T-cell (primary cell): ENCODE measurements at regions not wholly inside any gene's neighbourhood (a gene's known extent, or its start where the extent isn't known, plus 50 kb on each side); places are given as distances from the start of the nearest gene placed in this dataset.

ENCODE experiments used
- ATAC-seq, 4 experiments: fragments of 200-7000 bp in 3 of 4; fragments of 150-1000 bp in 1 of 4; cut with Tn5 transposase; replicated peaks in 1 of 4; 1 replicate in 3 of 4; 2 replicates in 1 of 4; pipeline ENCODE4 v1.10.0; 2021; ENCODE audit warnings: moderate library complexity in 3 of 4, mild to moderate bottlenecking in 2 of 4, moderate number of reproducible peaks in 1 of 4
- CTCF ChIA-PET, 2 donors: fragments of 300-600 bp; sonication (Branson Sonifier 250); formaldehyde crosslinking; loops; one replicate each; lab custom pipeline; 2022; ENCODE audit warnings: antibody characterized with exemption in 2 of 2; lab: Charles Lee
- POLR2A ChIA-PET, 2 donors: fragments of 300-600 bp; sonication (Branson Sonifier 250); formaldehyde crosslinking; loops; one replicate each; lab custom pipeline; 2022; ENCODE audit warnings: antibody characterized with exemption in 2 of 2; lab: Charles Lee
- DNase-seq, 35 experiments: peaks; one replicate each; pipeline versions ENCODE4 v3.0.0 to v3.0.0-alpha.2; 2013 to 2023
- H3K27ac ChIP-seq: one replicate; pipeline ENCODE4 v1.5.1; 2013; ENCODE audit warnings: low read length
- H3K27me3 ChIP-seq, 2 experiments: replicated peaks in 1 of 2; 1 replicate in 1 of 2; 2 replicates in 1 of 2; pipeline versions ENCODE4 v1.6.1 to v1.7.0; 2013; ENCODE audit warnings: low read length in 1 of 2, mixed read lengths in 1 of 2; ENCODE audit not compliant: control insufficient read depth in 2 of 2, insufficient read depth in 2 of 2; ENCODE audit errors: extremely low read depth in 1 of 2
- H3K36me3 ChIP-seq, 2 donors: 1 replicate in 1 of 2; 2 replicates in 1 of 2; pipeline versions ENCODE4 v1.6.1 to v1.7.0; 2013; ENCODE audit warnings: low read length in 1 of 2; ENCODE audit not compliant: control insufficient read depth in 2 of 2, insufficient read depth in 1 of 2; ENCODE audit errors: extremely low read depth in 1 of 2
- H3K4me1 ChIP-seq, 2 experiments: 1 replicate in 1 of 2; 2 replicates in 1 of 2; pipeline versions ENCODE4 v1.6.1 to v1.7.0; 2013; ENCODE audit warnings: low read length in 2 of 2, mixed read lengths in 1 of 2; ENCODE audit not compliant: insufficient read depth in 2 of 2, control insufficient read depth in 1 of 2; ENCODE audit errors: extremely low read depth in 1 of 2
- H3K4me3 ChIP-seq, 2 donors: 1 replicate in 1 of 2; 2 replicates in 1 of 2; pipeline versions ENCODE4 v1.5.1 to v1.7.0; 2013; ENCODE audit warnings: mild to moderate bottlenecking in 2 of 2, low read length in 1 of 2, moderate library complexity in 1 of 2; ENCODE audit not compliant: control insufficient read depth in 1 of 2; ENCODE audit errors: extremely low read depth in 1 of 2
- H3K9me3 ChIP-seq: 2 replicates; pipeline ENCODE4 v1.7.0; 2013
- H3K27ac Mint-ChIP-seq, 2 donors: one replicate each; pipeline ENCODE4 v1.8.0; 2020 to 2021; ENCODE audit warnings: mild to moderate bottlenecking in 2 of 2, mixed read lengths in 2 of 2
- H3K27me3 Mint-ChIP-seq, 2 donors: one replicate each; pipeline ENCODE4 v1.8.0; 2021 to 2022; ENCODE audit warnings: mixed read lengths in 2 of 2
- H3K36me3 Mint-ChIP-seq: one replicate; pipeline ENCODE4 v1.8.0; 2021; ENCODE audit warnings: mixed read lengths
- H3K4me1 Mint-ChIP-seq, 3 donors: one replicate each; pipeline ENCODE4 v1.8.0; 2020 to 2022; ENCODE audit warnings: mixed read lengths in 3 of 3, mild to moderate bottlenecking in 1 of 3
- H3K4me3 Mint-ChIP-seq, 3 donors: one replicate each; pipeline ENCODE4 v1.8.0; 2020 to 2022; ENCODE audit warnings: mild to moderate bottlenecking in 3 of 3, mixed read lengths in 3 of 3, moderate library complexity in 3 of 3
- H3K9me3 Mint-ChIP-seq, 3 donors: one replicate each; pipeline ENCODE4 v1.8.0; 2020 to 2022; ENCODE audit warnings: mixed read lengths in 3 of 3
- WGBS: methylation state at CpG from one replicate; pipeline ENCODE4 v1.1.5; 2013; ENCODE audit warnings: missing lambda C conversion rate; ENCODE audit not compliant: insufficient coverage; 5-methylcytosine and 5-hydroxymethylcytosine counted together

DNA sequence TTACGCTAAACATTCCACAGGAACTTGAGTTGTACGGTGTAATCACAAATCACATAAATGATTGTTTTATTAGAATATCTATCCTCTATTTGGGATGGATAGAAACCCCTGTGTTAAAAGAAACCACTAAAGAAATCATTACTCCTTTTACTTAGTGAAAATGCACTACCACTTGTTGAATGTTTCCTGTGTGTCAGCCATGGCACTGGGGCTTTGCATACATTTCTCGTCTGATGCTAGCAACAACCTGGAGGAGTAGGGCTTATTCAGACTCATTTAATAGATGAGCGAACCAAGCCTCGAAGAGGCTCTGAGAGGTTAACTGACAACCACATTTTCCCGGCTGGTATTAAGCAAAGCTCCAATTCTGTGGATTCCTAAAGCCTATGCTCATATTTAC, 60.5 kb upstream of the PELI1 start:
- H3K36me3 ChIP-seq: no peaks in the 10 kb centered on the region
- no CpG with 5 or more reads among the region's 6 CpGs for WGBS
- H3K9me3 ChIP-seq: no peaks in the 10 kb centered on the region
- H3K27ac ChIP-seq: peak overlapping the region; percentile 85
- H3K4me1 ChIP-seq: peaks cover 40 to 50% of the 10 kb centered on the region in 2 experiments
- Mint-ChIP-seq H3K4me3 (peak overlapping the region; percentile 62 to 84 (median 67)), H3K27me3 (no peaks in the 10 kb centered on the region), H3K9me3 (no peaks in the 10 kb centered on the region), H3K27ac (peak overlapping the region; percentile 91 to 96), H3K4me1 (peaks cover 75 to 83% (median 82%) of the 10 kb centered on the region in 3 donors), H3K36me3 (no peaks in the 10 kb centered on the region)
- ChIA-PET CTCF (interaction anchor here in 1 of 2 donors (0.6 to 0.9 kb wide), 3 partner anchors 24 to 411 kb away, joined by 3 read pairs; no protein-coding TSS in a partner anchor), POLR2A (interaction anchor here in 1 of 2 donors (0.6 to 1.0 kb wide), 3 partner anchors 10 to 15 kb away, joined by 3 read pairs; no protein-coding TSS in a partner anchor)
- H3K4me3 ChIP-seq: no peak overlapping the region
- ATAC-seq (no peak), DNase-seq (peak in 1 of 35 experiments; percentile 46)
- H3K27me3 ChIP-seq: no peaks in the 10 kb centered on the region

- ChIA-PET POLR2A (interaction anchor here in 1 of 2 donors (0.6 to 1.0 kb wide), 2 partner anchors 9 to 13 kb away, joined by 3 read pairs; no protein-coding TSS in a partner anchor), CTCF (interaction anchor here in 1 of 2 donors (0.6 to 0.9 kb wide), 2 partner anchors 23 to 64 kb away, joined by 3 to 5 read pairs; no protein-coding TSS in a partner anchor)
These were observed 61.2 kb upstream of the PELI1 start for GRCh38 chr2:64205415-64205814.

GRCh38 chr2:64207573-64207972, 63.4 kb upstream of the PELI1 start:
- no peaks in the 10 kb centered on the region for H3K36me3 Mint-ChIP-seq
- H3K9me3 Mint-ChIP-seq: no peaks in the 10 kb centered on the region
- Histone ChIP-seq H3K4me1 (peaks cover 34 to 37% of the 10 kb centered on the region in 2 experiments), H3K9me3 (no peaks in the 10 kb centered on the region), H3K4me3 (no peak overlapping the region), H3K27ac (peak overlapping the region; percentile 44), H3K27me3 (no peaks in the 10 kb centered on the region), H3K36me3 (no peaks in the 10 kb centered on the region)
- no CpG with 5 or more reads among the region's 1 CpG for WGBS
- peak in 2 of 4 experiments; percentile 18 to 64 for ATAC-seq
- CTCF ChIA-PET: no interaction called here
- H3K27ac Mint-ChIP-seq: peak overlapping the region; percentile 78 to 89
- H3K27me3 Mint-ChIP-seq: no peaks in the 10 kb centered on the region
- H3K4me3 Mint-ChIP-seq: no peak overlapping the region
- DNase-seq: peak in 4 of 35 experiments; percentile 3 to 64 (median 24)
- POLR2A ChIA-PET: no interaction called here
- H3K4me1 Mint-ChIP-seq: peaks cover 67 to 81% (median 78%) of the 10 kb centered on the region in 3 donors

More at GRCh38 chr2:64205415-64205814, 61.2 kb upstream of the PELI1 start:
- Mint-ChIP-seq H3K9me3 (no peaks in the 10 kb centered on the region), H3K36me3 (no peaks in the 10 kb centered on the region), H3K4me3 (no peak overlapping the region), H3K27ac (peak overlapping the region; percentile 55 to 96), H3K4me1 (peaks cover 68 to 79% (median 78%) of the 10 kb centered on the region in 3 donors), H3K27me3 (no peaks in the 10 kb centered on the region)
- DNase-seq (no peak), ATAC-seq (no peak)
- WGBS: no CpG with 5 or more reads among the region's 2 CpGs
- Histone ChIP-seq H3K27me3 (no peaks in the 10 kb centered on the region), H3K9me3 (no peaks in the 10 kb centered on the region), H3K36me3 (no peaks in the 10 kb centered on the region), H3K27ac (peak overlapping the region; percentile 85), H3K4me3 (no peak overlapping the region), H3K4me1 (peaks cover 35 to 43% of the 10 kb centered on the region in 2 experiments)

DNA sequence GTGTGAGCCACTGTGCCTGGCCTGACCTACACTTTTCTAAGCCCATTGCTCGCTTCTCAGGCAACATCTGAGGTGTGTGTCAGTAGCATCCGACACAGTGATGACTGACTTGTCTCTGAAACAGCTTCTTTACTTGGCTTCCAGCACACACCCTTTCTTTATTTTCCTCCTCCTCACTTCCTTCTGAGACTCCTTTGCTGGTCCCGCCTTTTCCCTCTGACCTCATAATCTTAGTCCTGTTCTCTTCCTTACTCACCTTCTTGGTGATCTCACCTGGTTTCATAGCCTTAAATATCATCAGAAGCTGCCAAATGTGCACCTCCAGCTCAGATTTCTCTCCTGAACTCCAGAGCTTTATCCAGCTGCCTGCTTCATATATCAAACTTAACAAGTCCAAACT, 66.6 kb upstream of the PELI1 start:
- no peak for ATAC-seq
- no peak overlapping the region for H3K27ac Mint-ChIP-seq
- Histone ChIP-seq H3K27me3 (no peaks in the 10 kb centered on the region), H3K9me3 (no peaks in the 10 kb centered on the region), H3K4me1 (peaks cover 27 to 38% of the 10 kb centered on the region in 2 experiments), H3K4me3 (no peak overlapping the region), H3K36me3 (no peaks in the 10 kb centered on the region), H3K27ac (no peak overlapping the region)
- H3K27me3 Mint-ChIP-seq: no peaks in the 10 kb centered on the region
- POLR2A ChIA-PET: no interaction called here
- no peaks in the 10 kb centered on the region for H3K9me3 Mint-ChIP-seq
- WGBS: 100% methylated on average over 3 of the region's 3 CpGs
- no peaks in the 10 kb centered on the region for H3K36me3 Mint-ChIP-seq
- CTCF ChIA-PET: no interaction called here
- peaks cover 63 to 77% (median 74%) of the 10 kb centered on the region in 3 donors for H3K4me1 Mint-ChIP-seq
- no peak overlapping the region for H3K4me3 Mint-ChIP-seq
- DNase-seq: no peak

GRCh38 chr2:64211276-64211921, 67.2 kb upstream of the PELI1 start:
- ChIA-PET POLR2A (interaction anchor here in 1 of 2 donors (0.6 kb wide), 2 partner anchors 12 to 47 kb away, joined by 3 read pairs; no protein-coding TSS in a partner anchor), CTCF (no interaction called here)
- Mint-ChIP-seq H3K27me3 (no peaks in the 10 kb centered on the region), H3K36me3 (no peaks in the 10 kb centered on the region), H3K4me1 (peaks cover 66 to 77% (median 74%) of the 10 kb centered on the region in 3 donors), H3K9me3 (no peaks in the 10 kb centered on the region), H3K4me3 (peak overlapping the region in 1 of 3 donors; percentile 2), H3K27ac (peak overlapping the region; percentile 37 to 46)
- ATAC-seq: no peak
- H3K27me3 ChIP-seq: no peaks in the 10 kb centered on the region
- no peak overlapping the region for H3K4me3 ChIP-seq
- WGBS: 98% methylated on average over 4 of the region's 6 CpGs
- peaks cover 27 to 38% of the 10 kb centered on the region in 2 experiments for H3K4me1 ChIP-seq
- no peaks in the 10 kb centered on the region for H3K9me3 ChIP-seq
- no peak overlapping the region for H3K27ac ChIP-seq
- H3K36me3 ChIP-seq: no peaks in the 10 kb centered on the region
- DNase-seq: no peak

GRCh38 chr2:64212346-64212745, 68.1 kb upstream of the PELI1 start:
- Mint-ChIP-seq H3K9me3 (no peaks in the 10 kb centered on the region), H3K27me3 (no peaks in the 10 kb centered on the region), H3K27ac (peak overlapping the region; percentile 54 to 68), H3K36me3 (no peaks in the 10 kb centered on the region), H3K4me3 (no peak overlapping the region), H3K4me1 (peaks cover 58 to 72% (median 69%) of the 10 kb centered on the region in 3 donors)
- H3K4me1 ChIP-seq: peaks cover 27 to 38% of the 10 kb centered on the region in 2 experiments
- DNase-seq (peak in 6 of 35 experiments; percentile 3 to 53 (median 30)), ATAC-seq (peak in 3 of 4 experiments; percentile 30 to 52 (median 34))
- POLR2A ChIA-PET: interaction anchor here (0.6 kb wide), 6 partner anchors 12 to 608 kb away, joined by 3 to 12 read pairs (median 4); no protein-coding TSS in a partner anchor
- CTCF ChIA-PET: interaction anchor here in 1 of 2 donors (0.7 kb wide), 1 partner anchor 80 kb away, joined by 4 read pairs; no protein-coding TSS in a partner anchor
- no peaks in the 10 kb centered on the region for H3K36me3 ChIP-seq
- no peaks in the 10 kb centered on the region for H3K9me3 ChIP-seq
- no peak overlapping the region for H3K4me3 ChIP-seq
- peak overlapping the region; percentile 11 for H3K27ac ChIP-seq
- no CpG with 5 or more reads among the region's 1 CpG for WGBS
- no peaks in the 10 kb centered on the region for H3K27me3 ChIP-seq
